Transverse colon (tissue), 4 donors: ENCODE measurements at regions not wholly inside any gene's neighbourhood (a gene's known extent, or its start where the extent isn't known, plus 50 kb on each side); places are given as distances from the start of the nearest gene placed in this dataset.

Experiments used
- CTCF ChIP-seq, 5 experiments: fragments of 200-600 bp in 3 of 5; fragments of 450-650 bp in 2 of 5; sonication (generic) in 3 of 5; IDR thresholded peaks; 1 replicate in 2 of 5; 2 replicates in 3 of 5; pipeline ENCODE4 v1.5.1; 2016 to 2017; ENCODE audit warnings: antibody characterized with exemption in 5 of 5, inconsistent platforms in 3 of 5, mild to moderate bottlenecking in 2 of 5, moderate library complexity in 1 of 5
- EP300 ChIP-seq: sonication (generic); formaldehyde crosslinking; IDR thresholded peaks from one replicate; pipeline ENCODE4 v1.6.1; 2017; ENCODE audit warnings: antibody characterized with exemption, low read depth
- POLR2A ChIP-seq: fragments of 450-650 bp; IDR thresholded peaks from one replicate; pipeline ENCODE4 v1.6.1; 2016; ENCODE audit warnings: antibody characterized with exemption, mild to moderate bottlenecking, moderate library complexity
- POLR2AphosphoS5 ChIP-seq, 3 donors: sonication (generic); formaldehyde crosslinking; IDR thresholded peaks; one replicate each; pipeline ENCODE4 v1.6.1; 2016; ENCODE audit warnings: antibody characterized with exemption in 3 of 3

- TF ChIP-seq CTCF (IDR thresholded peaks at IDR 0.05), result no peak
- TF ChIP-seq POLR2A, result no peak
- no peak for TF ChIP-seq POLR2AphosphoS5 (IDR thresholded peaks at IDR 0.05)
- TF ChIP-seq EP300, result no peak
These were observed 493.2 kb downstream of the ZEB2 start for GRCh38 chr2:144026753-144027152.
